ENCODE measurements at regions not wholly inside any gene's neighbourhood (a gene's known extent, or its start where the extent isn't known, plus 50 kb on each side); places are given as distances from the start of the nearest gene placed in this dataset.

- no peak for DNase-seq
These were observed 175.9 kb downstream of the ZDHHC21 start for GRCh38 chr9:14517154-14517906.

- no peak for DNase-seq
These were observed 176.6 kb downstream of the ZDHHC21 start for GRCh38 chr9:14516656-14517055.

GRCh38 chr9:14515571-14516198, 177.5 kb downstream of the ZDHHC21 start:
- DNase-seq: no peak

- no peak for DNase-seq
These were observed 178.2 kb downstream of the ZDHHC21 start for GRCh38 chr9:14515049-14515448.

DNA sequence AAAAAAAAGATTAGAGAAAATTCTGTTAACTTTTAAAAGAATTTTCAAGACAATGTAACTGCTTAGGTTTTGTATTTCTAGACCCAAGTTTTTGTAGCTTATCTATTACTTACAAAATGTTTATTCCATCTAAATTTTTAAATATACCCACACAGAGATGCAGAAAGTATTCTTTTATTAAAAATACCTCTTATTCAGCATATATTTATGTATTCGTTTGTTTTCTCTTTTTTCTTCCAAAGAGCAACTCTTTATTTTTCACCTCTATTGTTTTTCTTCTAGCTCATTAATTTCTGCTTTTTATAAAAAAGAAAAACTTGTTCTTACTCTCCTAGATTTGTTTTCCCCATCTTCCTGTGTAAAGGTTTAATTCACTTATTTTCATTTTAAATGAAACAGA, 180.3 kb downstream of the ZDHHC21 start:
- DNase-seq: no peak

GRCh38 chr9:14511452-14511851, 181.8 kb downstream of the ZDHHC21 start:
- DNase-seq: no peak

GRCh38 chr9:14508884-14509283, 184.3 kb downstream of the ZDHHC21 start:
- DNase-seq: no peak

DNA sequence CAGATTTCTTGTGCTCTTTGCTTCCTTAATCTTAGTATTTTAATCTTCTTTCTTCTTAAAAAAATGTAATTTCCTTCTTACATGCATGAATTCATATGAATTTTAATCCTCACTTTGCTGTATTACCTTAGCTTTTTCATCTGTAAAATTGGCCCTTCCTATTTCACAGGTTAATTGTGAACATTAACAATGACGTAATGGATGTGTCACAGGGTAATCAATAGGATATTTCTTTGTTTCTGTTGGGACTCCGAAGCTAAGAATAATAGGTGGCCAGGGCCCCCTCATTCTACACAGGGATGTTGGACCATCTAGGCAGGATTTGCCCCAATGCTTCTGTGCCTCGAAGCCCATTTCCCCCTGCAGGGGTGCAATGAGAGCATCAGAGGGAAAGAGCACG, 187.4 kb upstream of the NFIB start:
- no peak for DNase-seq

DNA sequence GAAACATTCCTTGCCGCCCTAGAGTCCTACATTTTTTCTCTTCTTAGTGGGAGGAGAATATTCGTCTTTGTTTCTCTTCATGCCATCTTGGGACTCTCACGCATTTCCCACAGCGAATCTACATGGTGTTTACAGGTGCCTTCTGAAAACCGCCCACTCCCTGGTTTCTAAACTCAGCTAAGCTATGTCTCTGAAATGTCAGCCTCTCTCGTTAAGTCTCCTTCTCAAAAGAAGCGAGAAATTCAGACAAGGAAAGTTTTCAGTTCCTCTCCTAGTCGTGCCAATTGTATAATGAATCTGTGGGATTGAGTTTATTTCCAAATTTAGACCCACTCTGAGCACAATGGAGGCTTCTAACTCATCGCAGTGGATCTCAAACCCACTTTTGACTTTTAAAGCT, 186.8 kb upstream of the NFIB start:
- DNase-seq: no peak

GRCh38 chr9:14499976-14500375, 186.0 kb upstream of the NFIB start:
- DNase-seq: no peak

DNA sequence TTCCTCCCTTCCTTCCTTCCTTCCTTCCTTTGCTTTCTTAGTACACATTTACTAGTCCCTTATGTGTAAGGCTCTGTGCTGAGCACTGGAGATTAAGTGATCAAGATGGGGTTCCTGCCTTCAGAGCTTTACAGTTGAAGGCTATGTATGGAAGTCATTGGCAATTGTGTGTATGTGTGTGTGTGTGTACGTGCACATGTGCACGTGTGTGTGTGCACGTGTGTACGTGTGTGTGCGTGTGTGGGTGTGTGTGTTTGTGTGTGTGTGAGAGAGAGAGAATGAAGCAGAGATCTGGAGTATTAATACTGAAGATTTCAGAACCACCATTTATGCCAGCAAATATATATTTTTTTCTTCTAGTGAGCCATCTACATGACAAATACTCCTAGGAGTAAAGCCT, 184.9 kb upstream of the NFIB start:
- DNase-seq: no peak

- DNase-seq: no peak
These were observed 183.5 kb upstream of the NFIB start for GRCh38 chr9:14497476-14497875.

- DNase-seq: no peak
These were observed 174.7 kb upstream of the NFIB start for GRCh38 chr9:14488421-14489190.

GRCh38 chr9:14487547-14488185, 173.7 kb upstream of the NFIB start:
- DNase-seq: no peak

GRCh38 chr9:14485366-14485765, 171.4 kb upstream of the NFIB start:
- no peak for DNase-seq

DNA sequence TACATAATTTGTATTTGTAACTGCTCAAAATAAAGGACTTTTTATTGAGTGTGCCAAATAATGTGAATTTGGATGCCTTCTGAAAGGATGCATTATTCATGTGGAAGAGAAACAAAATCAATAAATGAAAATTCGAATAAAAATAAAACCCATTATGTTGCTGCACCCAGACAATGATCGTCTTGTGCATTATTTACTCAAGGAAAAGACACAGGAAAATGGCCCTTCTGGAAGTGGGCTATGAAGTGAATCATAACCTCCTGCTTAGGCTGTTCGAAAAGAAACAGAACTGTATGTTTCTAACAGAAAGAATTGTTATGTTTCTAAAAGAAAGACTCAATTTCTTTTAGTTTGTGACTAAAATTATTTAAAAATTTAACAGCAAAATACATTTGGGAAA, 168.9 kb upstream of the NFIB start:
- no peak for DNase-seq

- DNase-seq: no peak
These were observed 166.6 kb upstream of the NFIB start for GRCh38 chr9:14480526-14480925.

GRCh38 chr9:14479163-14479560, 165.2 kb upstream of the NFIB start:
- no peak for DNase-seq

GRCh38 chr9:14478175-14479162, 164.5 kb upstream of the NFIB start:
- no peak for DNase-seq

- no peak for DNase-seq
These were observed 157.1 kb upstream of the NFIB start for GRCh38 chr9:14471041-14471440.

- no peak for DNase-seq
These were observed 153.9 kb upstream of the NFIB start for GRCh38 chr9:14467675-14468374.

GRCh38 chr9:14466828-14467227, 152.9 kb upstream of the NFIB start:
- DNase-seq: no peak

Data from activated effector memory CD4-positive, alpha-beta T cell treated with anti-CD3 and anti-CD28 coated beads, Interleukin-2, amount 50 U/mL, for 16 hours (primary cell).